ENCODE measurements at regions not wholly inside any gene's neighbourhood (a gene's known extent, or its start where the extent isn't known, plus 50 kb on each side); places are given as distances from the start of the nearest gene placed in this dataset.
"Not testable (repeated sequence)": the region's sequence is repeated elsewhere in the genome, so short reads cannot be mapped to it uniquely, and the experiment has no call there.

DNA sequence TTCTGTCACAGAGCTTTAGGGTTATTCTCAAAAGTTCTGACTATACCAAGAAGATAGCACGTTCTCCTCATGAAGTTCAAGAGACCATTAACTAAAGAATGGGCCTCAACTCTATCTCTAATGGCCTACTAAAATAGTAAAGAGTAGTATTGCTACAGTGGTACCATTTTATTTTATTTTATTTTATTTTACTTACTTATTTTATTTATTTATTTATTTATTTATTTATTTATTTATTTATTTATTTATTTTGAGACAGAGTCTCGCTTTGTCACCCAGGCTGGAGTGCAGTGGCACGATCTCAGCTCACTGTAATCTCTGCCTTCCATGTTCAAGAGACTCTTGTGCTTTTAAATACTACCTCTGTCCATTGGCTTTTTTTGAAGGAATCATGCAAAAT is 52.5 kb upstream of the SCRG1 start:
- 97 to 99% methylated on average over 3 of the region's 3 CpGs for WGBS, 2 donors
- DNase-seq; H3K9me3 ChIP-seq (ENCODE audit: control insufficient read depth, low read length); H3K27ac ChIP-seq (ENCODE audit: low read depth in 1 of 2, low read length in 2 of 2); H3K4me1 ChIP-seq (ENCODE audit: control insufficient read depth in 1 of 2, insufficient read depth in 2 of 2, low read length in 2 of 2); H3K27me3 ChIP-seq (ENCODE audit: control insufficient read depth in 1 of 2, insufficient read depth in 2 of 2, low read length in 1 of 2); H3K36me3 ChIP-seq (ENCODE audit: control insufficient read depth in 1 of 2, insufficient read depth in 2 of 2, low read length in 1 of 2); H3K4me3 ChIP-seq (ENCODE audit: low read length in 2 of 2); ATAC-seq (ENCODE audit: low FRiP score); intact Hi-C loops (cut with DNase I): not testable (repeated sequence)

DNA sequence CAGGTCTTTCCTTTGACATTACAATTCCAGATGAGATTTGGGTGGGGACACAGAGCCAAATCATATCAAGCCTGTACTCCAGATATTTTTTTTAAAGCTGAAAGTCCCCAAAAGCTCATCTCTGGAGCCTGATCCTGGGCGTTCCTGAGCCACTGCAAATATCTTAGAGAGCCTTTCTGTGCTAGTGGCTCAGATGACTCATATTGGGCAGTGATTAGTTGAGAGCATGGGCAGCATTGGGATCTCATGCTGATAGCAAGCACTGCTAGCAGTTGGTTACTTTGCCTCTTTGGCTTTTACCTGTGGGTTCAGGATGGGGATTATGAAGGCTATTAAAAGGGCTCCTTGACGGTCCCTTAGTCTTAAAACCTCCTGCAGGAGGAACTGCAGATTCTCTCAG is 51.4 kb upstream of the SCRG1 start:
- 67 to 95% methylated on average over 2 of the region's 2 CpGs for WGBS, 2 donors
- Histone ChIP-seq H3K4me3 (ENCODE audit: low read length in 2 of 2) (no peak overlapping the region), H3K27ac (ENCODE audit: low read depth in 1 of 2, low read length in 2 of 2) (no peak overlapping the region), H3K27me3 (ENCODE audit: control insufficient read depth in 1 of 2, insufficient read depth in 2 of 2, low read length in 1 of 2) (no peaks in the 10 kb centered on the region), H3K4me1 (ENCODE audit: control insufficient read depth in 1 of 2, insufficient read depth in 2 of 2, low read length in 2 of 2) (no peaks in the 10 kb centered on the region), H3K9me3 (ENCODE audit: control insufficient read depth, low read length) (no peaks in the 10 kb centered on the region), H3K36me3 (ENCODE audit: control insufficient read depth in 1 of 2, insufficient read depth in 2 of 2, low read length in 1 of 2) (peaks cover 0 to 2% of the 10 kb centered on the region in 2 donors)
- no peak for DNase-seq
- no peak for ATAC-seq (ENCODE audit: low FRiP score)
- intact Hi-C loops (cut with DNase I): no loop called here

DNA sequence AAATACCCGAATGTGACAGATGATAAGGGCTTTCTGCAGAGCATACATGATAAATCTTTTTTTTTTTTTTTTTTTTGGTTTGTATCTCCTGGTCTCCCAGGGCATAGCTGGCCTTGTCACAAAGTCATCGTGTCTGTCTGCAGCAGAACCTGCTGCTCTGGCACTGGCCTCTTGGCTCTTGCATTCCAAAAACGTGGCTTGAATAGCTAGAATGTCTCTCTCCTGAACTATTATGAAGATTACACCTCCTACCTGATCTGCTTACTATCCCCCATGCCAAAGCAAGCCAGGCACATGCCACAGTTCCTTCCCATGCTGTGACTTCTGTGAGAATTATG is 50.4 kb upstream of the SCRG1 start:
- DNase-seq (no peak), ATAC-seq (ENCODE audit: low FRiP score) (no peak)
- no peaks in the 10 kb centered on the region for H3K9me3 ChIP-seq (ENCODE audit: control insufficient read depth, low read length)
- H3K4me3 ChIP-seq (ENCODE audit: low read length in 2 of 2): no peak overlapping the region
- H3K27ac ChIP-seq (ENCODE audit: low read depth in 1 of 2, low read length in 2 of 2): no peak overlapping the region
- no peaks in the 10 kb centered on the region for H3K27me3 ChIP-seq (ENCODE audit: control insufficient read depth in 1 of 2, insufficient read depth in 2 of 2, low read length in 1 of 2)
- 23 to 25% methylated on average over 3 of the region's 3 CpGs for WGBS, 2 donors
- intact Hi-C loops (cut with DNase I): no loop called here
- peaks cover 0 to 2% of the 10 kb centered on the region in 2 donors for H3K36me3 ChIP-seq (ENCODE audit: control insufficient read depth in 1 of 2, insufficient read depth in 2 of 2, low read length in 1 of 2)
- H3K4me1 ChIP-seq (ENCODE audit: control insufficient read depth in 1 of 2, insufficient read depth in 2 of 2, low read length in 2 of 2): no peaks in the 10 kb centered on the region

DNA sequence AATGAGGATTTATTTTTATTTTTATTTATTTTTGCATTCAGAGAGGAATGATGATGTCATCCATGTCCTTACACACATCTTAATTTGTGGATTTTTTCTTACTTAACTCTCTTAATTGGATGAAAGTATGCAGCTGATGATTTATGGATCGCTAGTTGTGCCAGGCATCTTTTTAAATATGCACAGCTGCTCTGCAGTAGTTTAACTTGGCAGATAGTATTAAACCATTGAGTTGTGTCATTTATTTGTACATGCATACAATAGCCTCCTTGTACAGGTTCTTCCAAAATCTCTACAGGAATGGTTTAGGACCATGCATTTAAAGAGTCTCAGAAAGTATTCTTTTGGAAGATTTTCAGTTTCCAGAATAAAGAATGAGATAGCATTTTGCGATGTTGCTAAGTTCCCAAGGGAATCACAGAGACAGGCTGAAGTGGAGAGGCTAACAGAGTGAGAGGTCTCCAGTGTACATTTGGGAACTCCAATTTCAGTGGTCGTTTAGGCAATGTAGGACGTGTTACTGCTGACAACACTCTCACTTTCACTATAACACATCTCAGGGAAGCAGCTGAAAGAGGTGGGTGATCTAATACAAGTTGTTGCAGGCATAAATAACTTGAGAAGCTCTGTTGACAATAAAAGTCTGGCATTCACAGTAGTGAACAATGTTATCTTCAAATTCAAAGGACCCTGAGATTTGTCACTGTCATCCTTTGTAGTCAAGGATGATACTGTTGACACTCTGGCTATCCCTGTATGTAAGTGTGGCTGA is 49.9 kb upstream of the SCRG1 start:
- Histone ChIP-seq H3K27ac (ENCODE audit: low read depth in 1 of 2, low read length in 2 of 2) (no peak overlapping the region), H3K27me3 (ENCODE audit: control insufficient read depth in 1 of 2, insufficient read depth in 2 of 2, low read length in 1 of 2) (no peaks in the 10 kb centered on the region), H3K9me3 (ENCODE audit: control insufficient read depth, low read length) (no peaks in the 10 kb centered on the region), H3K4me1 (ENCODE audit: control insufficient read depth in 1 of 2, insufficient read depth in 2 of 2, low read length in 2 of 2) (no peaks in the 10 kb centered on the region), H3K4me3 (ENCODE audit: low read length in 2 of 2) (no peak overlapping the region), H3K36me3 (ENCODE audit: control insufficient read depth in 1 of 2, insufficient read depth in 2 of 2, low read length in 1 of 2) (peaks cover 0 to 2% of the 10 kb centered on the region in 2 donors)
- intact Hi-C loops (cut with DNase I): no loop called here
- WGBS, 2 donors: 4 to 7% methylated on average over 4 of the region's 4 CpGs
- ATAC-seq (ENCODE audit: low FRiP score): no peak
- DNase-seq: no peak

Data from aorta (tissue), 5 donors.